ENCODE measurements at regions not wholly inside any gene's neighbourhood (a gene's known extent, or its start where the extent isn't known, plus 50 kb on each side); places are given as distances from the start of the nearest gene placed in this dataset.

- intact Hi-C loops (cut with DNase I; ENCODE audit: low total_unique reads): no loop called here
- in situ Hi-C loops (cut with MboI; ENCODE audit: low pct_ligation_motif_present in 1 of 4, low pct_unique_long_range_greater_than_20kb in 1 of 4, low sequenced_read_pairs in 3 of 4): no loop called here
- H3K36me3 ChIP-seq: no peaks in the 10 kb centered on the region
- no peak for DNase-seq
- no peaks in the 10 kb centered on the region for H3K4me1 ChIP-seq
- no peak overlapping the region for H3K27ac ChIP-seq
- no peak for TF ChIP-seq EP300 (IDR thresholded peaks at IDR 0.05; ENCODE audit: low read depth)
- no peak for TF ChIP-seq POLR2AphosphoS5 (IDR thresholded peaks at IDR 0.05)
- no peak for TF ChIP-seq CTCF (IDR thresholded peaks at IDR 0.05)
- TF ChIP-seq POLR2A (IDR thresholded peaks at IDR 0.05): no peak
- H3K9me3 ChIP-seq: no peaks in the 10 kb centered on the region
- no peak overlapping the region for H3K4me3 ChIP-seq
- no peaks in the 10 kb centered on the region for H3K27me3 ChIP-seq
- 94% methylated on average over 4 of the region's 4 CpGs; no CpG with 5 or more reads in 1 of the 2 donors for WGBS, 2 donors (ENCODE audit: low coverage in 1 of 2)
Measured at GRCh38 chr9:1335174-1335573, 285.0 kb downstream of the DMRT2 start.

- H3K36me3 ChIP-seq: no peaks in the 10 kb centered on the region
- WGBS, 2 donors (ENCODE audit: low coverage in 1 of 2): 44 to 48% methylated on average over 1 to 2 of the region's 2 CpGs
- in situ Hi-C loops (cut with MboI; ENCODE audit: low pct_ligation_motif_present in 1 of 4, low pct_unique_long_range_greater_than_20kb in 1 of 4, low sequenced_read_pairs in 3 of 4): no loop called here
- TF ChIP-seq CTCF (IDR thresholded peaks at IDR 0.05) (no peak), POLR2AphosphoS5 (IDR thresholded peaks at IDR 0.05) (no peak), POLR2A (IDR thresholded peaks at IDR 0.05) (no peak), EP300 (IDR thresholded peaks at IDR 0.05; ENCODE audit: low read depth) (no peak)
- no peaks in the 10 kb centered on the region for H3K4me1 ChIP-seq
- no peak for DNase-seq
- intact Hi-C loops (cut with DNase I; ENCODE audit: low total_unique reads): no loop called here
- H3K4me3 ChIP-seq: no peak overlapping the region
- H3K9me3 ChIP-seq: no peaks in the 10 kb centered on the region
- H3K27ac ChIP-seq: no peak overlapping the region
- no peaks in the 10 kb centered on the region for H3K27me3 ChIP-seq
Measured at GRCh38 chr9:1337169-1337568, 287.0 kb downstream of the DMRT2 start.

- H3K27me3 ChIP-seq: no peaks in the 10 kb centered on the region
- intact Hi-C loops (cut with DNase I; ENCODE audit: low total_unique reads): no loop called here
- H3K9me3 ChIP-seq: peaks cover 0 to 3% of the 10 kb centered on the region in 2 donors
- in situ Hi-C loops (cut with MboI; ENCODE audit: low pct_ligation_motif_present in 1 of 4, low pct_unique_long_range_greater_than_20kb in 1 of 4, low sequenced_read_pairs in 3 of 4): no loop called here
- no peaks in the 10 kb centered on the region for H3K4me1 ChIP-seq
- DNase-seq: no peak
- no peak overlapping the region for H3K4me3 ChIP-seq
- no peak for TF ChIP-seq POLR2AphosphoS5 (IDR thresholded peaks at IDR 0.05)
- TF ChIP-seq EP300 (IDR thresholded peaks at IDR 0.05; ENCODE audit: low read depth): no peak
- no peak for TF ChIP-seq CTCF (IDR thresholded peaks at IDR 0.05)
- no peak for TF ChIP-seq POLR2A (IDR thresholded peaks at IDR 0.05)
- no peaks in the 10 kb centered on the region for H3K36me3 ChIP-seq
- no peak overlapping the region for H3K27ac ChIP-seq
Measured at GRCh38 chr9:1340390-1340789, 290.2 kb downstream of the DMRT2 start.

- in situ Hi-C loops (cut with MboI; ENCODE audit: low pct_ligation_motif_present in 1 of 4, low pct_unique_long_range_greater_than_20kb in 1 of 4, low sequenced_read_pairs in 3 of 4) (no loop called here), intact Hi-C loops (cut with DNase I; ENCODE audit: low total_unique reads) (no loop called here)
- no peak for DNase-seq
- H3K4me1 ChIP-seq: no peaks in the 10 kb centered on the region
- 80 to 88% methylated on average over 3 of the region's 3 CpGs for WGBS, 2 donors (ENCODE audit: low coverage in 1 of 2)
- TF ChIP-seq CTCF (IDR thresholded peaks at IDR 0.05) (no peak), EP300 (IDR thresholded peaks at IDR 0.05; ENCODE audit: low read depth) (no peak), POLR2A (IDR thresholded peaks at IDR 0.05) (no peak), POLR2AphosphoS5 (IDR thresholded peaks at IDR 0.05) (no peak)
- no peaks in the 10 kb centered on the region for H3K27me3 ChIP-seq
- no peak overlapping the region for H3K4me3 ChIP-seq
- H3K27ac ChIP-seq: no peak overlapping the region
- no peaks in the 10 kb centered on the region for H3K9me3 ChIP-seq
- no peaks in the 10 kb centered on the region for H3K36me3 ChIP-seq
Measured at GRCh38 chr9:1353291-1353690, 303.1 kb downstream of the DMRT2 start.

All from transverse colon (tissue), 4 donors.